Activated CD8-positive, alpha-beta T cell treated with anti-CD3 and anti-CD28 coated beads, Interleukin-2, amount 10 ng/mL, durations not matched to agents 7 days and 5 days (primary cell): ENCODE measurements at regions not wholly inside any gene's neighbourhood (a gene's known extent, or its start where the extent isn't known, plus 50 kb on each side); places are given as distances from the start of the nearest gene placed in this dataset.
"Not testable (repeated sequence)": the region's sequence is repeated elsewhere in the genome, so short reads cannot be mapped to it uniquely, and the experiment has no call there.

Experiments
- ATAC-seq: fragments of 150-1000 bp; cut with Tn5 transposase; one replicate; pipeline ENCODE4 v1.10.0; 2021; ENCODE audit warnings: moderate library complexity
- CTCF ChIA-PET: fragments of 350-600 bp; sonication (Branson Sonifier 250); formaldehyde crosslinking; loops from one replicate; lab custom pipeline; 2021; ENCODE audit warnings: antibody characterized with exemption; lab: Charles Lee
- POLR2A ChIA-PET: fragments of 350-600 bp; sonication (Branson Sonifier 250); formaldehyde crosslinking; loops from one replicate; lab custom pipeline; 2021; ENCODE audit warnings: antibody characterized with exemption; lab: Charles Lee
- DNase-seq: peaks from one replicate; pipeline ENCODE4 v3.0.0-alpha.2; 2020
- H3K27ac Mint-ChIP-seq: one replicate; pipeline ENCODE4 v1.8.0; 2021; ENCODE audit warnings: mild to moderate bottlenecking, mixed read lengths
- H3K27me3 Mint-ChIP-seq: one replicate; pipeline ENCODE4 v1.8.0; 2021; ENCODE audit warnings: low read depth, mixed read lengths
- H3K36me3 Mint-ChIP-seq: one replicate; pipeline ENCODE4 v1.8.0; 2021; ENCODE audit warnings: low read depth, mixed read lengths
- H3K4me1 Mint-ChIP-seq: one replicate; pipeline ENCODE4 v1.8.0; 2021; ENCODE audit warnings: low read depth, mixed read lengths
- H3K4me3 Mint-ChIP-seq: one replicate; pipeline ENCODE4 v1.8.0; 2021; ENCODE audit warnings: mild to moderate bottlenecking, mixed read lengths
- H3K9me3 Mint-ChIP-seq: one replicate; pipeline ENCODE4 v1.8.0; 2022; ENCODE audit warnings: mixed read lengths; ENCODE audit not compliant: insufficient read depth

DNA sequence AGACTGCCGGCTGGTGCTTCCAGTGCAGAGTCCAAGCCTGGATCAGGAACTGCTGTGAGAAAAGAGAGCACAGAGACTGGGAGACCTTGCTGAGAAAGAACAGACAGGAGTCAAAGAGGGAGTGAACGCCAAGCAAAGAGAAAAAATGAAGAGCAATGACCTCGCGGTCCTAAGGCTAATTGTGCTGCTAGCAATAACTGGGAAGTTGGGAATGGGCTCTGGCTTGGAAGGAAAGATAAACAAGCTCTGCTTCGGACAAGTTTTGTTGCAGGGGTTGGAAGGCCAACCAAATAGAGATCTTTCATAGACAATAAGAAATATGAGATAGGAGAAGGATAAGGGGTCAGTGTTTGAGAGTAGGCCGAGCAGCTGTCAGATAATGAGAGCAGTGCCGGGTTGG is 99.4 kb downstream of the TRIM43 start:
- CTCF ChIA-PET, H3K36me3 Mint-ChIP-seq, ATAC-seq, DNase-seq, POLR2A ChIA-PET, H3K27ac Mint-ChIP-seq, H3K9me3 Mint-ChIP-seq, H3K4me1 Mint-ChIP-seq, H3K27me3 Mint-ChIP-seq, H3K4me3 Mint-ChIP-seq: not testable (repeated sequence)

DNA sequence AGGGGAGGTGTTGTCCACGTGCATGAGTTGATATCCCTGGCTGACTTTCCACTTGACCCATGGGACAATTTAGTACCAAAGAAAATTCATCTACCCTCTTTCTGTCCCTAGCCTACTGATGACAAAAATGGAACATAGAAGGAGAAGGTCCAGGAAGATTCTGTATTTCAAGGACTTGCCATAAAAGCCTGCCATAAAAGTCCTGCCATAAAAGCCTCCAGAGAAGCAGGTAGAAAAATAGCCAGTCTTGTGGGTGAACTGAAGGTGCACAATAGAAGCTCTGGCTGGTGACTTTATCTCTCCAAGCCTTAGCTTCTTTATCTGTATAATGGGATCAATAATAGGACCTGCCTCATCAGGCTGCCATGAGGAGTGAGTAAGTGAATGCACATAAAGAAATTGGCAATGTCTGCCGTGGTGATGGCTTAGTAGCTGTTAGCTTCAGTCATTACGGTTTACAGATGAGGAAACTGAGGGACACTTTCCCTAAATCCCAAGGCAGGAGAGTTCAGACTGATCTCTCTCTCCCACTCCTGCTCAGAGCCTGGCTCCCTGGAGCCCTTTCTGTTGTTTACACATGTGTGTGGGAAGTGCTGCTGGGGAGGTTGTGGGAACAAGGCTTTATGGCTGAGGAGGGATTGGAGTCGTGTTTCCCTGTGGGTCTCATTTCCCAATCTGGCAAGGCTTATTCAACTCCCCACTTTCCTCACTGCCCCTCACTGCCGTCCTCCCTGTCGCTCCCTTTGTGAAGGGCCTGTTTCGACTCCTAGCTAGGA is 101.5 kb downstream of the TRIM43 start:
- POLR2A ChIA-PET, H3K4me1 Mint-ChIP-seq, CTCF ChIA-PET, DNase-seq, H3K27me3 Mint-ChIP-seq, H3K9me3 Mint-ChIP-seq, H3K27ac Mint-ChIP-seq, ATAC-seq, H3K36me3 Mint-ChIP-seq, H3K4me3 Mint-ChIP-seq: not testable (repeated sequence)

DNA sequence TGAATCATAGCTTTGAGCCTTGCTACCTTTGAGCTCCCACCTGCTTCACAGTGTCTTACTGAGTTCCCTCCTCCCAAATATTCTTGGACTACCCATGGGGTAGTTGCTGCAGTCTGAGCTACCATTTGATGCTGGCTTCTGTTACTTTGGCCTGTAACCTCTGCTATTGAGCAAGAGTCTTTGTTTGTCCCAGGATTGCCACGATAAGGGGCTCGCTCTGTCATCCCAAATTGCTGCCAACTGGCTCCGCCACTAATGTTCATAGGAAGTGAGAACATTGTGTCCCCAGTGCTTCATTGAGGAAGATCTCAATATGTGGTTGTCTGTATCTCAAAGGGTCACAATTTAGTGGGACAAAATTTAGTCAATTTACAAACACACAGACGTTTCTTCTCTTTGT is 103.8 kb downstream of the TRIM43 start:
- Mint-ChIP-seq H3K4me3 (no peak overlapping the region), H3K9me3 (no peaks in the 10 kb centered on the region), H3K36me3 (no peaks in the 10 kb centered on the region), H3K27ac (no peak overlapping the region), H3K27me3 (peaks cover 7% of the 10 kb centered on the region), H3K4me1 (no peaks in the 10 kb centered on the region)
- POLR2A ChIA-PET, result no interaction called here
- DNase-seq, result no peak
- no peak for ATAC-seq
- CTCF ChIA-PET, result no interaction called here

DNA sequence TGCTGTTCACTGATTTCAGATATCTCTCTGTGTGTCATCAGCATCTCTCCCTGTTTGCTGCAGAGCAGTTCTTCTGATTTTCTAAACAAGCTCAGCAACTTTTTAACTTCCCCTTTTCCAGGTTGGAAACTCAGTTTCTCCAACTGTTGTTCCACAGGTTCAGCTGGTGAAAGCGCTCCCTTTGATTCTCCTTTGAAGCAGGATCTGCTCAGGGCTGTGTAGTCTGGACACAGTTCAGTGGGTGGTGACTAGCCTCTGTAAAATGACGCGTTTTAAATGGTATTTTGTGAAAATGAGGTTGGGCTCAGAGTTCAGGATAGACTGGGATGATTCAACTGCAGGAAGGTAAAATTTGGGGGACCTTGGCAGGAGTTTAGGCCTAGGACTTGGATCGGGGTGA is 106.3 kb downstream of the TRIM43 start:
- ATAC-seq (no peak), DNase-seq (no peak)
- Mint-ChIP-seq H3K36me3 (no peaks in the 10 kb centered on the region), H3K27me3 (peaks cover 13% of the 10 kb centered on the region), H3K4me3 (no peak overlapping the region), H3K27ac (no peak overlapping the region), H3K9me3 (no peaks in the 10 kb centered on the region), H3K4me1 (no peaks in the 10 kb centered on the region)
- CTCF ChIA-PET, result no interaction called here
- POLR2A ChIA-PET, result no interaction called here

DNA sequence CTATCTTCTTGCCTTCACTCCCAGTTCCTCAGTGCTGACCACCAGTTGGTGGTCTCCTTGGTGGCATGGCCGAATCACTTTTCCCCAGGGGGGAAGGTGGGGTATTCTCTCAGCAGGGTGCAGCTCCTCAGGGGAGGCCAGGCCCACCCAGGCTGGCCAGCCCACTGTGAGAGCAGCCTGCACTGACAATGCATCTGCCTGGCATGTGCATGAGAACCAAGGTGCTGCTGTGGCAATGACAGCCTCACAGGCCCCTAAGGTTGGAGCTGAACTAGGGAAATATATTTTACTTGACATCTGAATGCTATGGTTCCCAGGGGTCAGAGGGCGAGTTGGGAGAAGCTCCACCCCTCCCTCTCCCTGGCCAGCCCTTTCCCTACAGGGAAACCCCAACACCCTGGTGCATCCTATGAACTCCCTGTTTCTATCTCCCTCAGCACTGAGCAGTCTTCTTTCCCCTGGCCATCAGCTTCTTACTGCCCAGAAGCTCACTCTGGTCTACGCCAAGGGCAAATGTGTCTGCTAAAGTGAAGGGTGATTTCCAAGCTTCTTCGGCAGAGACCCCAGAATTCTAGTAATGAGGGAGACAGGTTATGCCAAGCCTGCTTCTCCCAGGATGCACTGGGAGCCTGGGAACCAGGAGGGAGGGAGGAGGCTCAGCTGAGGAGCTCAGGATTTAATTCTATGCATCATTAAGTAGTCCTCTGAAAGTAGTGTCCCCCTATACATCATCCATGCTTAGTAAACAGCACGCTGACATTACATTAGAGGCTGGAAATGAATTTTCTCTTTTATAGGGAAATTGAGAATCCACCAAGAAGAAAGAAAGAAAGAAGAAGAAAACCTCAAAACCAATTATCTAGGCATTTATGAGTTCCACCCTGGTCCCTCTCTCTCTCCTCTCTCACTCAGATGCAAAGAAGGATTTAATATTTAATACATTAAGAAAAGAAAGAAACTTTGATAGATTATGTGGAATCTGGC is 107.7 kb downstream of the TRIM43 start:
- H3K27ac Mint-ChIP-seq, POLR2A ChIA-PET, DNase-seq, H3K36me3 Mint-ChIP-seq, H3K4me3 Mint-ChIP-seq, H3K4me1 Mint-ChIP-seq, H3K9me3 Mint-ChIP-seq, ATAC-seq, CTCF ChIA-PET: not testable (repeated sequence)
- peaks cover 19% of the 10 kb centered on the region for H3K27me3 Mint-ChIP-seq

DNA sequence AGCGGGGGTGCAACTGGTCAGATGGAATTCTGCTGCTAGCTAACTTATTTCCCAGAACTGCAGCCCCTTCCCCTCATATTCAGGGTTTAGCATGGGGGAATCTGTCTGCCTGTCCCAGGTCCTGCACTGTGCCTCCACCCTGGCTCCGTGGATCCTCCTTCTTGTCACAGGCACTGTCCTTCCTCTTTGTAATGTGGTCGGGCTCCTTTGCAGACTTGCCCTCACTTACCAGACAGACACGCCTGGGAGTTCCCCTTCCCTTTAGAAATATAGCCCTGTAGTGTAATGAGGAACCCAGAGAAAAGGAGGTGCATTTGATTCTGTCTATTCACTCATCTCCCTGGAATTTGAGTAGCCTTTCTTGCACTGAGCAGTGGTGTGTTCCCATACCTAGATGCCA is 108.7 kb downstream of the TRIM43 start:
- no peak for ATAC-seq

DNA sequence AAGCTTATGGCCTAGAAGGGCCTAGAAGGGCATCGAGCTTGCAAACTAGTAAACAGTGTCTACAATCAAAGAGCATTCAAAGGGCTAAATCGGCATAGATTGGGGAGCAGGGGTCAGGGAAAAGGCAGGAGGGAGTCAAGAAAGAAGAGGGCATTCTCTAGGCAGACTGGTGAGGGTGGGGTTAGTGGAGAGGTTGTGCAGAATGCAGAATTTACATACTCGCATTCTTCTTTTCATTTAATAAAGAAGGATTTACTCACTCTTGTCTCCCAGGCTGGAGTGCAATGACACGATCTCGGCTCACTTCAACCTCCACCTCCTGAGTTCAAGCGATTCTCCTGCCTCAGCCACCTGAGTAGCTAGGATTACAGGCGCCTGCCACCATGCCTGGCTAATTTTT is 110.7 kb downstream of the TRIM43 start:
- Mint-ChIP-seq H3K27me3 (peaks cover 14% of the 10 kb centered on the region), H3K36me3 (no peaks in the 10 kb centered on the region), H3K9me3 (no peaks in the 10 kb centered on the region), H3K27ac (no peak overlapping the region), H3K4me3 (no peak overlapping the region), H3K4me1 (no peaks in the 10 kb centered on the region)
- ChIA-PET CTCF (no interaction called here), POLR2A (no interaction called here)
- ATAC-seq (no peak), DNase-seq (no peak)

More for the DNA sequence above, 108.7 kb downstream of the TRIM43 start:
- H3K9me3 Mint-ChIP-seq, result no peaks in the 10 kb centered on the region
- H3K4me3 Mint-ChIP-seq, result no peak overlapping the region
- CTCF ChIA-PET, result no interaction called here
- H3K4me1 Mint-ChIP-seq, result no peaks in the 10 kb centered on the region
- peaks cover 17% of the 10 kb centered on the region for H3K27me3 Mint-ChIP-seq
- POLR2A ChIA-PET, result no interaction called here
- H3K36me3 Mint-ChIP-seq, result no peaks in the 10 kb centered on the region
- no peak overlapping the region for H3K27ac Mint-ChIP-seq
- DNase-seq, result no peak

DNA sequence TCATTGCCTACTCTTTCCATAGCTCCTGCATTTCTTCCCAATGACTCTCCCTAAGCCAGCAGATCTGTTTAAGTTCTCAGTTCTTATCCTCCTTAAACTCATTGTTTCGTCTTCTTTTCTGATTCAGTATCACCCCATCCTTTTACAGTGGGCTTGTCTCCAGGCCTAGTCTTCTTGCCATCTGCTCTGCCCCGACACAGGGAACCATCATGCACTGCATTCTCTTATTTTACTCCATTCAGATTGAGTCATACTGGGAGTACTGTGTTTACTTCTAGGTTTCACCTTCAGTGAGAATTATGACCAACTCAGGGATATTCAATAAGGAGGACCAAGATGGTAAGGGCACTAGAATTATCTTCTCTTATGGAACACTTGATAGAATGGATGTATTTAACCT is 115.4 kb downstream of the TRIM43 start:
- DNase-seq, ATAC-seq, CTCF ChIA-PET, H3K27ac Mint-ChIP-seq, H3K36me3 Mint-ChIP-seq, H3K4me1 Mint-ChIP-seq, H3K4me3 Mint-ChIP-seq, H3K9me3 Mint-ChIP-seq, POLR2A ChIA-PET: not testable (repeated sequence)
- peaks cover 12% of the 10 kb centered on the region for H3K27me3 Mint-ChIP-seq

DNA sequence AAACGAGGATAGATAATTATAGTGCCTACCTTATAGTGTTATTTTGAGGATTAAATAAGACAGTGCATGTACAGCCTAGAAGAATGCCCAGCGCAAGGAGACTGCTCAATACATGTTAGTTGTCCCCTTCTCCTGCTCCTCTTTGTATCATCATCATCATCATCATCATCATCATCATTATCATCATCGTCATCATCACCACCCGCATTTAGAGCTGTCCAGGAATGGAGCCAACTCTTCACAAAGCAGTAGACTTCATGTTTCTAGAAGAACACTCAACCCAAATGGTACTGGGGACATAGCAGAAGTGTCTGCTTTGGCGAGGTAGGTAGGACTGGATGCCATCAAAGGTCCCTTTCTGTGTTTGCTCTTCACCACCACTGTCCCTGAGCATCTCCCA is 116.0 kb downstream of the TRIM43 start:
- DNase-seq, result no peak
- no peak overlapping the region for H3K27ac Mint-ChIP-seq
- peaks cover 10% of the 10 kb centered on the region for H3K27me3 Mint-ChIP-seq
- no peak for ATAC-seq
- no peak overlapping the region for H3K4me3 Mint-ChIP-seq
- H3K4me1 Mint-ChIP-seq, result no peaks in the 10 kb centered on the region
- no peaks in the 10 kb centered on the region for H3K9me3 Mint-ChIP-seq
- no peaks in the 10 kb centered on the region for H3K36me3 Mint-ChIP-seq
- ChIA-PET POLR2A (no interaction called here), CTCF (no interaction called here)

DNA sequence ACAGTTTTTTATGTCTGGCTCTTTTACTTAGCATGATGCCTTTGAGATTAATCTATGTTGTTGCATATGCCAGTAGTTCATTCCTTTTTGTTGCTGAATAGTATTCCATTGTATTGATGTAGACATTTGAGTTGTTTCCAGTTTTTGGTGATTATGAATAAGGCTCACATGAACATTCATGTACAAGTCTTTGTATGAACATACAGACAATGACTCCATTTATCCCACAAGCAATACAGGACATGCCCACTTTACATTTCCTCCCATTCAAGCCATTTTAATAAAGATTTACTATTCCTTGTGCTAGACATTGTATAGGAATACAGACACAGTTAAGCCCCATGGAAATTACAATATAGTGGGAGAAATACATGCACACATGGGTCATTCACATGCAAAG is 118.0 kb downstream of the TRIM43 start:
- ChIA-PET POLR2A (no interaction called here), CTCF (no interaction called here)
- H3K4me1 Mint-ChIP-seq, result no peaks in the 10 kb centered on the region
- H3K27me3 Mint-ChIP-seq, result peaks cover 2% of the 10 kb centered on the region
- H3K4me3 Mint-ChIP-seq, result no peak overlapping the region
- ATAC-seq (no peak), DNase-seq (no peak)
- no peaks in the 10 kb centered on the region for H3K36me3 Mint-ChIP-seq
- H3K9me3 Mint-ChIP-seq, result no peaks in the 10 kb centered on the region
- no peak overlapping the region for H3K27ac Mint-ChIP-seq

DNA sequence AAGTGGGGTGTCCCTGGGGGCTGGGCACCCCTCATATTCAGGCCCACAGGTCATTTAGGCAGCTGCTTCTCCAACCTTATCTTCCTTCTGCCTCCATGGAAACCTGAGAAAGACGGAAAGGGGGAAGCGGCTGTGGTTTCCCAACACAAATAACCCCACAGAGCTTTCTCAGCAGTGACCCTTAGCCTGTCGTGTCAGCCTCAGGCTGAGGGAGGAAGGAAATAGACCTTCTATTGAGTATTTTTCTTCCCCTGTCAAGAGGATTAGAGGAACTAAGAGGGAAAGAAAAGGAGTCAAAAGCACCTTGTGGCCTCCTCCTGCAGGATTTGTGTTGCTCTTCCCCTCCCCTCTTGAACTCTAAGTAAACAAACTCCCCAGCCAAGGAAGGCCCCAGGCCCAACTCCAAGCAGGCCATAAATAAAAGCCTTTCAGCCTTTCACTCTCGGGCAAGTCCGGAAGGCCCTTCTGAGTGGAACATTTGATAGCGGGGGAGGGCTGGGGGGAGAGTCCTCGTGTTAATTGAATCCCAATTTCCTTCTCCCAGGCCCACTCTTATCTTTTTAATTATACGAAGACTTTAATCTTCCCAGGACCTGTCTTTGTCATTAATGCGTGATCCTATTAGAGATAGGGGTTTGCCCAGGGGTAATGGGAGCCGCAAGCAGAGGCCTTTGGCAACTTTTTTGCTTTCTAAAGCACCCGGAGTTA is 121.8 kb downstream of the TRIM43 start:
- H3K4me3 Mint-ChIP-seq, H3K27me3 Mint-ChIP-seq, H3K27ac Mint-ChIP-seq, H3K4me1 Mint-ChIP-seq, ATAC-seq, DNase-seq, H3K36me3 Mint-ChIP-seq, POLR2A ChIA-PET, CTCF ChIA-PET, H3K9me3 Mint-ChIP-seq: not testable (repeated sequence)

DNA sequence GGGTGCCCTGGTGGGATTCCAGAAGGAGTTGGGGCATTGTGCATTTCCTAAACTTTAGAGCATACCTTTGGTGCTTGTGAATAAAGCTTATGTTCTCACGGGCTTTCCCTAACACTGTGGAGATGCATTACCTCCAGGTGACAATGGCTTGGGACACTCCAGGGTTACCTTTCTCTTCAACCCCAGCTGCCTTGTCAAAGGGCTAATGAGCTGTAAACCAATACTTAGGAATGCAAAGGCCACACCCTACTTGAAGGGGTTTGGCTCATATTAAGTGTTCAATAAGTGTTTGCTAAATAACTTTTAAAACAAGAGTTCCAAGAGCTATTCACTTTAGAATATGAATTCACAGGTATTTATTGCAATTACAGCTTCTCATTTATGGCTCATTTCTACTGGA is 122.6 kb downstream of the TRIM43 start:
- CTCF ChIA-PET, H3K4me1 Mint-ChIP-seq, H3K36me3 Mint-ChIP-seq, H3K4me3 Mint-ChIP-seq, POLR2A ChIA-PET, H3K9me3 Mint-ChIP-seq, H3K27ac Mint-ChIP-seq, H3K27me3 Mint-ChIP-seq, ATAC-seq, DNase-seq: not testable (repeated sequence)
